ENCODE measurements at regions not wholly inside any gene's neighbourhood (a gene's known extent, or its start where the extent isn't known, plus 50 kb on each side); places are given as distances from the start of the nearest gene placed in this dataset.

GRCh38 chr9:27625751-27626150 lies 52.5 kb upstream of the C9orf72 start:
- no peak for DNase-seq

GRCh38 chr9:27626244-27627187 lies 53.2 kb upstream of the C9orf72 start:
- no peak for DNase-seq

- DNase-seq, result no peak
These were observed 53.9 kb upstream of the C9orf72 start for GRCh38 chr9:27627188-27627564.

GRCh38 chr9:27628311-27628710 lies 55.0 kb upstream of the C9orf72 start:
- DNase-seq, result no peak

GRCh38 chr9:27629425-27629824 lies 56.1 kb upstream of the C9orf72 start:
- DNase-seq, result no peak

GRCh38 chr9:27632254-27632653 lies 59.0 kb upstream of the C9orf72 start:
- no peak for DNase-seq

- no peak for DNase-seq
These were observed 60.5 kb upstream of the C9orf72 start for GRCh38 chr9:27633764-27634163.

- DNase-seq, result peak; percentile 34
These were observed 61.6 kb upstream of the C9orf72 start for GRCh38 chr9:27634879-27635278.

- DNase-seq, result no peak
These were observed 65.4 kb upstream of the C9orf72 start for GRCh38 chr9:27638716-27639115.

GRCh38 chr9:27645161-27645840 lies 72.0 kb upstream of the C9orf72 start:
- DNase-seq, result no peak

- DNase-seq, result no peak
These were observed 80.0 kb upstream of the C9orf72 start for GRCh38 chr9:27653246-27653645.

GRCh38 chr9:27653957-27654356 lies 80.7 kb upstream of the C9orf72 start:
- no peak for DNase-seq

GRCh38 chr9:27654629-27655285 lies 81.5 kb upstream of the C9orf72 start:
- no peak for DNase-seq

- no peak for DNase-seq
These were observed 82.2 kb upstream of the C9orf72 start for GRCh38 chr9:27655441-27655840.

- DNase-seq, result no peak
These were observed 85.7 kb upstream of the C9orf72 start for GRCh38 chr9:27659001-27659400.

GRCh38 chr9:27659571-27659970 lies 86.3 kb upstream of the C9orf72 start:
- DNase-seq, result no peak

- no peak for DNase-seq
These were observed 86.9 kb upstream of the C9orf72 start for GRCh38 chr9:27660148-27660547.

- DNase-seq, result no peak
These were observed 90.2 kb upstream of the C9orf72 start for GRCh38 chr9:27663526-27663925.

GRCh38 chr9:27664121-27664779 lies 91.0 kb upstream of the C9orf72 start:
- DNase-seq, result no peak

GRCh38 chr9:27665136-27665535 lies 91.9 kb upstream of the C9orf72 start:
- no peak for DNase-seq

GRCh38 chr9:27668280-27668679 lies 95.0 kb upstream of the C9orf72 start:
- no peak for DNase-seq

- DNase-seq, result no peak
These were observed 98.4 kb upstream of the C9orf72 start for GRCh38 chr9:27671636-27672035.

- DNase-seq, result no peak
These were observed 99.4 kb upstream of the C9orf72 start for GRCh38 chr9:27672718-27673117.
